ENCODE measurements at regions not wholly inside any gene's neighbourhood (a gene's known extent, or its start where the extent isn't known, plus 50 kb on each side); places are given as distances from the start of the nearest gene placed in this dataset.

DNA sequence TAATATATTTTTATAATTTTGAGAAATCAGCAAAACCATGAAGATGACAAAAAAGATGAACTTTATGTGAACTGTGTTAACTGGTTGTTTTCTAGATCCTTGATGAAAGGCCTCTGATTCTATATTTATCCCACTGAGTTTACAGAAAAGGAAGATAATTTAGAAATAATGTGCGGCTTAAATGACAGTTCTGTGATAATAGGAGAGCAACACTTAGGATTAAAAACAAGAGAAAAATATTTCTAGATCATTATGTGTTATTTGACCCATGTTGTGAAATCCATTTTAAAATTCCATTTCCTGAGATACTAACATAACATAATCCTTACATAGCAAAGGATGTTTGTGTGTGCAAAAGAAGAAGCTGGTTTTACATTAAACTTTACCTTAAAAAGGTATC lies 598.0 kb downstream of the DIPK2A start:
- Histone ChIP-seq H3K4me1 (no peaks in the 10 kb centered on the region), H3K27ac (no peak overlapping the region), H3K4me3 (no peak overlapping the region), H3K9me3 (no peaks in the 10 kb centered on the region), H3K9ac (ENCODE audit: low read depth in 2 of 2, low read length in 2 of 2) (no peak overlapping the region), H3K36me3 (no peaks in the 10 kb centered on the region), H3K27me3 (no peaks in the 10 kb centered on the region)
- TF ChIP-seq, protein P1, sequence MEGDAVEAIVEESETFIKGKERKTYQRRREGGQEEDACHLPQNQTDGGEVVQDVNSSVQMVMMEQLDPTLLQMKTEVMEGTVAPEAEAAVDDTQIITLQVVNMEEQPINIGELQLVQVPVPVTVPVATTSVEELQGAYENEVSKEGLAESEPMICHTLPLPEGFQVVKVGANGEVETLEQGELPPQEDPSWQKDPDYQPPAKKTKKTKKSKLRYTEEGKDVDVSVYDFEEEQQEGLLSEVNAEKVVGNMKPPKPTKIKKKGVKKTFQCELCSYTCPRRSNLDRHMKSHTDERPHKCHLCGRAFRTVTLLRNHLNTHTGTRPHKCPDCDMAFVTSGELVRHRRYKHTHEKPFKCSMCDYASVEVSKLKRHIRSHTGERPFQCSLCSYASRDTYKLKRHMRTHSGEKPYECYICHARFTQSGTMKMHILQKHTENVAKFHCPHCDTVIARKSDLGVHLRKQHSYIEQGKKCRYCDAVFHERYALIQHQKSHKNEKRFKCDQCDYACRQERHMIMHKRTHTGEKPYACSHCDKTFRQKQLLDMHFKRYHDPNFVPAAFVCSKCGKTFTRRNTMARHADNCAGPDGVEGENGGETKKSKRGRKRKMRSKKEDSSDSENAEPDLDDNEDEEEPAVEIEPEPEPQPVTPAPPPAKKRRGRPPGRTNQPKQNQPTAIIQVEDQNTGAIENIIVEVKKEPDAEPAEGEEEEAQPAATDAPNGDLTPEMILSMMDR (IDR thresholded peaks at IDR 0.05), result no peak
- intact Hi-C loops (cut with DNase I), result no loop called here
- DNase-seq, result no peak

DNA sequence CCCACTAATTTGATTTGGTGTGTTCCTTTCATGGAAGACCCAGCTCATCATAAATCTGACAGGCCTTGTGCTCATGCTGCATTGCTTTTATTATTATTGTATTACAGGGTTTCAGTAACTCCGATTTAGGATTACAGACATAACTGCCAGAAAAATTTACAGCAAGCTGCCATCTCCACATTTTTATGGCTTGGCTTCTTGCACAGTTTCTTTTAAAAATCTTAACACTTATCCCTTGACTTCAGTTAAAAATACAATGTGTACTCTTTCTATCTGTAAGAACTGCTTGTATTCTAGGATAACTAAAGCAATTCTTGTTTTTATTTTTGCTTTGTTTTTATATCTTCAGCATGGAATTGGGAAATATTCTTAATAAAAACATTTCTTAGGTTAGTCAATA lies 612.2 kb downstream of the DIPK2A start:
- Histone ChIP-seq H3K9ac (ENCODE audit: low read depth in 2 of 2, low read length in 2 of 2) (no peak overlapping the region), H3K4me3 (no peak overlapping the region), H3K36me3 (no peaks in the 10 kb centered on the region), H3K27ac (no peak overlapping the region), H3K4me1 (no peaks in the 10 kb centered on the region), H3K27me3 (no peaks in the 10 kb centered on the region), H3K9me3 (no peaks in the 10 kb centered on the region)
- TF ChIP-seq, protein P1 (IDR thresholded peaks at IDR 0.05), result no peak
- intact Hi-C loops (cut with DNase I), result no loop called here
- DNase-seq, result no peak

- Histone ChIP-seq H3K4me3 (no peak overlapping the region), H3K36me3 (no peaks in the 10 kb centered on the region), H3K27ac (no peak overlapping the region), H3K9ac (ENCODE audit: low read depth in 2 of 2, low read length in 2 of 2) (no peak overlapping the region), H3K27me3 (no peaks in the 10 kb centered on the region), H3K9me3 (no peaks in the 10 kb centered on the region), H3K4me1 (no peaks in the 10 kb centered on the region)
- no peak for DNase-seq
- intact Hi-C loops (cut with DNase I), result no loop called here
- TF ChIP-seq, protein P1 (IDR thresholded peaks at IDR 0.05), result no peak
Measured at GRCh38 chr3:144585408-144585807, 613.8 kb downstream of the DIPK2A start.

GRCh38 chr3:144585953-144586352 lies 614.3 kb downstream of the DIPK2A start:
- Histone ChIP-seq H3K27me3 (no peaks in the 10 kb centered on the region), H3K9me3 (no peaks in the 10 kb centered on the region), H3K4me1 (no peaks in the 10 kb centered on the region), H3K27ac (no peak overlapping the region), H3K4me3 (no peak overlapping the region), H3K9ac (ENCODE audit: low read depth in 2 of 2, low read length in 2 of 2) (no peak overlapping the region), H3K36me3 (no peaks in the 10 kb centered on the region)
- no peak for DNase-seq
- intact Hi-C loops (cut with DNase I), result no loop called here
- TF ChIP-seq, protein P1 (IDR thresholded peaks at IDR 0.05), result no peak

GRCh38 chr3:144586382-144586781 lies 614.8 kb downstream of the DIPK2A start:
- intact Hi-C loops (cut with DNase I), result no loop called here
- no peak for DNase-seq
- TF ChIP-seq, protein P1 (IDR thresholded peaks at IDR 0.05), result no peak
- Histone ChIP-seq H3K4me1 (no peaks in the 10 kb centered on the region), H3K27ac (no peak overlapping the region), H3K9ac (ENCODE audit: low read depth in 2 of 2, low read length in 2 of 2) (no peak overlapping the region), H3K36me3 (no peaks in the 10 kb centered on the region), H3K9me3 (no peaks in the 10 kb centered on the region), H3K4me3 (no peak overlapping the region), H3K27me3 (no peaks in the 10 kb centered on the region)

DNA sequence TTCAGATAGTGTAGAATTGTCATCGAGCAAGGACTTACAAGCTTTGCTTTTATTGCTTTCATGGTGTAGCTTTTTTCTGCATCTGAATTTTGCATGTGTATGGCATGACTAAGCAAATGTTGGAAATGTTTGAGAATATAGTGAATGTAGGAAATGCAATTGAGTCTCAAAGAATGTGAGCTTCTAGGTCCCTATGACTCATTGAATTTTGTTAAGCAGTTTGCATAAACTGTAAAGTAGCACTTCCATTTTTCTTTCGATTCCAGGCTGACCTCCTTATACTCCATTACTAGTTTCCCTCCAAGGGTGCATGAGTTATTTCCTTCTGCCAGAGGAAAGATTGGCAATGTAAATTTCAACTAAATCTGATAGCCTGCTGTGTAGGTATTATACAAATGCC lies 619.2 kb downstream of the DIPK2A start:
- Histone ChIP-seq H3K9me3 (peaks cover 3% of the 10 kb centered on the region), H3K36me3 (no peaks in the 10 kb centered on the region), H3K27ac (no peak overlapping the region), H3K4me3 (no peak overlapping the region), H3K4me1 (no peaks in the 10 kb centered on the region), H3K9ac (ENCODE audit: low read depth in 2 of 2, low read length in 2 of 2) (no peak overlapping the region), H3K27me3 (no peaks in the 10 kb centered on the region)
- TF ChIP-seq, protein P1 (IDR thresholded peaks at IDR 0.05), result no peak
- no peak for DNase-seq
- intact Hi-C loops (cut with DNase I), result no loop called here

Measured in colonic mucosa (tissue), 4 donors.